Stimulated activated naive CD8-positive, alpha-beta T cell treated with anti-CD3 and anti-CD28 coated beads, Interleukin-15, amount 100 ng/mL, for 72 hours (primary cell): ENCODE measurements at regions not wholly inside any gene's neighbourhood (a gene's known extent, or its start where the extent isn't known, plus 50 kb on each side); places are given as distances from the start of the nearest gene placed in this dataset.
"Not testable (repeated sequence)": the region's sequence is repeated elsewhere in the genome, so short reads cannot be mapped to it uniquely, and the experiment has no call there.

Experiments
- ATAC-seq: fragments of 150-1000 bp; cut with Tn5 transposase; 2 replicates; pipeline ENCODE4 v1.10.0; 2021; ENCODE audit warnings: mild to moderate bottlenecking, moderate library complexity
- DNase-seq, 2 donors: peaks; one replicate each; pipeline ENCODE4 v3.0.0; 2021 to 2022
- H3K27ac Mint-ChIP-seq, 2 donors: one replicate each; pipeline ENCODE4 v1.8.0; 2022; ENCODE audit warnings: mild to moderate bottlenecking in 2 of 2, mixed read lengths in 2 of 2, moderate library complexity in 2 of 2
- H3K27me3 Mint-ChIP-seq: one replicate; pipeline ENCODE4 v1.8.0; 2022; ENCODE audit warnings: mixed read lengths
- H3K4me1 Mint-ChIP-seq: one replicate; pipeline ENCODE4 v1.8.0; 2022; ENCODE audit warnings: mild to moderate bottlenecking, mixed read lengths
- H3K4me3 Mint-ChIP-seq, 2 donors: one replicate each; pipeline ENCODE4 v1.8.0; 2022; ENCODE audit warnings: mild to moderate bottlenecking in 2 of 2, mixed read lengths in 2 of 2, moderate library complexity in 1 of 2
- H3K9me3 Mint-ChIP-seq, 2 donors: one replicate each; pipeline ENCODE4 v1.8.0; 2022; ENCODE audit warnings: mixed read lengths in 2 of 2

GRCh38 chr9:105000529-105000928 is 72.6 kb upstream of the ABCA1 start:
- not testable (repeated sequence) for DNase-seq, ATAC-seq, H3K27me3 Mint-ChIP-seq, H3K9me3 Mint-ChIP-seq, H3K4me1 Mint-ChIP-seq, H3K27ac Mint-ChIP-seq, H3K4me3 Mint-ChIP-seq

- Mint-ChIP-seq H3K9me3 (no peaks in the 10 kb centered on the region), H3K4me1 (peaks cover 10% of the 10 kb centered on the region), H3K27me3 (peaks cover 8% of the 10 kb centered on the region), H3K4me3 (no peak overlapping the region), H3K27ac (no peak overlapping the region)
- no peak for ATAC-seq
- DNase-seq: no peak
These were observed 76.6 kb upstream of the ABCA1 start for GRCh38 chr9:105004466-105005090.

- ATAC-seq (no peak), DNase-seq (no peak)
- peaks cover 8% of the 10 kb centered on the region for H3K27me3 Mint-ChIP-seq
- no peaks in the 10 kb centered on the region for H3K9me3 Mint-ChIP-seq
- peaks cover 10% of the 10 kb centered on the region for H3K4me1 Mint-ChIP-seq
- no peak overlapping the region for H3K4me3 Mint-ChIP-seq
- no peak overlapping the region for H3K27ac Mint-ChIP-seq
These were observed 77.2 kb upstream of the ABCA1 start for GRCh38 chr9:105005186-105005585.

GRCh38 chr9:105006514-105006913 is 78.6 kb upstream of the ABCA1 start:
- Mint-ChIP-seq H3K27ac (no peak overlapping the region), H3K4me1 (peaks cover 10% of the 10 kb centered on the region), H3K4me3 (no peak overlapping the region), H3K27me3 (peaks cover 8% of the 10 kb centered on the region), H3K9me3 (no peaks in the 10 kb centered on the region)
- no peak for ATAC-seq
- DNase-seq: no peak

GRCh38 chr9:105007143-105007542 is 79.2 kb upstream of the ABCA1 start:
- DNase-seq: peak in 1 of 2 donors; percentile 32
- Mint-ChIP-seq H3K9me3 (no peaks in the 10 kb centered on the region), H3K4me3 (no peak overlapping the region), H3K27me3 (peaks cover 8% of the 10 kb centered on the region), H3K4me1 (peaks cover 10% of the 10 kb centered on the region), H3K27ac (peak overlapping the region in 1 of 2 donors; percentile 16)
- peak; percentile 97 for ATAC-seq

GRCh38 chr9:105010089-105010488 is 82.1 kb upstream of the ABCA1 start:
- H3K9me3 Mint-ChIP-seq, ATAC-seq, H3K27me3 Mint-ChIP-seq, H3K4me3 Mint-ChIP-seq, DNase-seq, H3K27ac Mint-ChIP-seq: not testable (repeated sequence)
- H3K4me1 Mint-ChIP-seq: peaks cover 10% of the 10 kb centered on the region

- no peaks in the 10 kb centered on the region for H3K9me3 Mint-ChIP-seq
- H3K27me3 Mint-ChIP-seq: peaks cover 11% of the 10 kb centered on the region
- no peak overlapping the region for H3K27ac Mint-ChIP-seq
- H3K4me3 Mint-ChIP-seq: no peak overlapping the region
- ATAC-seq (no peak), DNase-seq (no peak)
- no peaks in the 10 kb centered on the region for H3K4me1 Mint-ChIP-seq
These were observed 94.0 kb upstream of the ABCA1 start for GRCh38 chr9:105021917-105022316.

- DNase-seq, H3K27ac Mint-ChIP-seq, ATAC-seq, H3K9me3 Mint-ChIP-seq, H3K4me1 Mint-ChIP-seq, H3K4me3 Mint-ChIP-seq: not testable (repeated sequence)
- peaks cover 11% of the 10 kb centered on the region for H3K27me3 Mint-ChIP-seq
These were observed 94.6 kb upstream of the ABCA1 start for GRCh38 chr9:105022545-105022944.

GRCh38 chr9:105023788-105024187 is 95.8 kb upstream of the ABCA1 start:
- ATAC-seq: no peak
- no peak for DNase-seq
- no peak overlapping the region for H3K27ac Mint-ChIP-seq
- H3K4me3 Mint-ChIP-seq: no peak overlapping the region
- H3K4me1 Mint-ChIP-seq: no peaks in the 10 kb centered on the region
- H3K27me3 Mint-ChIP-seq: peaks cover 11% of the 10 kb centered on the region
- H3K9me3 Mint-ChIP-seq: no peaks in the 10 kb centered on the region

GRCh38 chr9:105024529-105024928 is 96.6 kb upstream of the ABCA1 start:
- H3K9me3 Mint-ChIP-seq: no peaks in the 10 kb centered on the region
- H3K4me3 Mint-ChIP-seq: no peak overlapping the region
- no peaks in the 10 kb centered on the region for H3K4me1 Mint-ChIP-seq
- ATAC-seq (no peak), DNase-seq (no peak)
- peaks cover 11% of the 10 kb centered on the region for H3K27me3 Mint-ChIP-seq
- peak overlapping the region in 1 of 2 donors; percentile 42 for H3K27ac Mint-ChIP-seq

GRCh38 chr9:105026451-105026850 is 98.5 kb upstream of the ABCA1 start:
- H3K4me1 Mint-ChIP-seq: no peaks in the 10 kb centered on the region
- H3K9me3 Mint-ChIP-seq: no peaks in the 10 kb centered on the region
- no peak overlapping the region for H3K4me3 Mint-ChIP-seq
- H3K27me3 Mint-ChIP-seq: peaks cover under 1% of the 10 kb centered on the region
- ATAC-seq: no peak
- no peak overlapping the region for H3K27ac Mint-ChIP-seq
- no peak for DNase-seq

GRCh38 chr9:105027084-105027483 is 99.1 kb upstream of the ABCA1 start:
- H3K9me3 Mint-ChIP-seq: no peaks in the 10 kb centered on the region
- DNase-seq (no peak), ATAC-seq (no peak)
- H3K27me3 Mint-ChIP-seq: no peaks in the 10 kb centered on the region
- H3K27ac Mint-ChIP-seq: no peak overlapping the region
- H3K4me3 Mint-ChIP-seq: no peak overlapping the region
- H3K4me1 Mint-ChIP-seq: no peaks in the 10 kb centered on the region

- ATAC-seq: no peak
- DNase-seq: no peak
- Mint-ChIP-seq H3K27me3 (no peaks in the 10 kb centered on the region), H3K27ac (no peak overlapping the region), H3K9me3 (peaks cover 6 to 7% of the 10 kb centered on the region in 2 donors), H3K4me3 (no peak overlapping the region), H3K4me1 (no peaks in the 10 kb centered on the region)
These were observed 102.3 kb upstream of the ABCA1 start for GRCh38 chr9:105030285-105030684.

- no peaks in the 10 kb centered on the region for H3K4me1 Mint-ChIP-seq
- peak overlapping the region in 1 of 2 donors; percentile 66 for H3K27ac Mint-ChIP-seq
- no peak for ATAC-seq
- no peak for DNase-seq
- H3K9me3 Mint-ChIP-seq: peaks cover 7 to 17% of the 10 kb centered on the region in 2 donors
- H3K4me3 Mint-ChIP-seq: no peak overlapping the region
- H3K27me3 Mint-ChIP-seq: no peaks in the 10 kb centered on the region
These were observed 109.2 kb upstream of the ABCA1 start for GRCh38 chr9:105037139-105037538.

GRCh38 chr9:105038051-105038450 is 110.1 kb upstream of the ABCA1 start:
- Mint-ChIP-seq H3K4me1 (no peaks in the 10 kb centered on the region), H3K4me3 (no peak overlapping the region), H3K27me3 (no peaks in the 10 kb centered on the region), H3K9me3 (peaks cover 7 to 17% of the 10 kb centered on the region in 2 donors), H3K27ac (no peak overlapping the region)
- DNase-seq (no peak), ATAC-seq (no peak)

GRCh38 chr9:105039175-105039799 is 111.3 kb upstream of the ABCA1 start:
- Mint-ChIP-seq H3K4me3 (no peak overlapping the region), H3K27ac (no peak overlapping the region), H3K4me1 (no peaks in the 10 kb centered on the region), H3K9me3 (peaks cover 0 to 12% of the 10 kb centered on the region in 2 donors), H3K27me3 (no peaks in the 10 kb centered on the region)
- ATAC-seq (no peak), DNase-seq (no peak)
